ENCODE measurements at regions not wholly inside any gene's neighbourhood (a gene's known extent, or its start where the extent isn't known, plus 50 kb on each side); places are given as distances from the start of the nearest gene placed in this dataset.

GRCh38 chr2:184203661-184204060 is 394.7 kb upstream of the ZNF804A start:
- Histone ChIP-seq H4K20me1 (ENCODE audit: insufficient read depth) (no peaks in the 10 kb centered on the region), H3K27ac (ENCODE audit: low read depth in 2 of 2, low read length in 1 of 2) (no peak overlapping the region), H3K9ac (no peak overlapping the region), H3K27me3 (ENCODE audit: insufficient read depth) (no peaks in the 10 kb centered on the region), H3K4me2 (no peak overlapping the region), H3K9me2 (no peaks in the 10 kb centered on the region), H3F3A (replicated peaks; ENCODE audit: insufficient read depth) (no peaks in the 10 kb centered on the region), H2AFZ (ENCODE audit: low read depth) (no peak overlapping the region), H3K4me1 (ENCODE audit: control insufficient read depth in 1 of 2, insufficient read depth in 2 of 2, low read depth in 1 of 2, low read length in 1 of 2) (no peaks in the 10 kb centered on the region; a peak in 1 of 4 replicates), H3K9me3 (no peaks in the 10 kb centered on the region), H3K79me2 (ENCODE audit: insufficient read depth) (no peaks in the 10 kb centered on the region), H3K36me3 (replicated peaks in 1 of 2; ENCODE audit: control insufficient read depth in 1 of 2, insufficient read depth in 2 of 2, low read length in 1 of 2) (no peaks in the 10 kb centered on the region), H3K4me3 (ENCODE audit: low read depth in 2 of 2, low read length in 1 of 2) (no peak overlapping the region)
- DNase-seq, result no peak
- ChIA-PET CTCF (no interaction called here), POLR2A (no interaction called here)
- no peak for TF ChIP-seq FOXJ3 (CRISPR knock-in tag; IDR thresholded peaks at IDR 0.05)
- no peak for TF ChIP-seq MAX (IDR thresholded peaks at IDR 0.05; ENCODE audit: low read depth)
- no peak for TF ChIP-seq ZBTB33 (IDR thresholded peaks at IDR 0.05; ENCODE audit: borderline replicate concordance, low read depth)
- no peak for TF ChIP-seq GATA2 (CRISPR knock-in tag; IDR thresholded peaks at IDR 0.05)
- WGBS (ENCODE audit: low lambda C conversion rate), result 80% methylated on average over 1 of the region's 1 CpG

- no peak for DNase-seq
- no peaks in the 10 kb centered on the region for H4K20me1 ChIP-seq (ENCODE audit: insufficient read depth)
- 23% methylated on average over 2 of the region's 2 CpGs for WGBS (ENCODE audit: low lambda C conversion rate)
- no peak overlapping the region for H3K4me3 ChIP-seq (ENCODE audit: low read depth in 2 of 2, low read length in 1 of 2)
- TF ChIP-seq POLR2AphosphoS5 (IDR thresholded peaks at IDR 0.05; ENCODE audit: low read depth, low read length) (no peak), JUND (IDR thresholded peaks at IDR 0.05) (no peak), EZH2phosphoT487 (IDR thresholded peaks at IDR 0.05; ENCODE audit: borderline replicate concordance, low read depth) (no peak), GATA2 (CRISPR knock-in tag; IDR thresholded peaks at IDR 0.05) (no peak), TCF12 (IDR thresholded peaks at IDR 0.05) (no peak), FOSL2 (IDR thresholded peaks at IDR 0.05; ENCODE audit: borderline replicate concordance, low read depth) (no peak)
- POLR2A ChIA-PET, result no interaction called here
- CTCF ChIA-PET, result no interaction called here
- H3K27ac ChIP-seq (ENCODE audit: low read depth in 2 of 2, low read length in 1 of 2), result no peak overlapping the region
- H3K9ac ChIP-seq, result no peak overlapping the region
- H3K9me2 ChIP-seq, result no peaks in the 10 kb centered on the region
- H3K79me2 ChIP-seq (ENCODE audit: insufficient read depth), result no peaks in the 10 kb centered on the region
- H3K36me3 ChIP-seq (replicated peaks in 1 of 2; ENCODE audit: control insufficient read depth in 1 of 2, insufficient read depth in 2 of 2, low read length in 1 of 2), result no peaks in the 10 kb centered on the region
- H3K4me2 ChIP-seq, result no peak overlapping the region
- H3K4me1 ChIP-seq (ENCODE audit: control insufficient read depth in 1 of 2, insufficient read depth in 2 of 2, low read depth in 1 of 2, low read length in 1 of 2), result no peaks in the 10 kb centered on the region; a peak in 1 of 4 replicates
- no peaks in the 10 kb centered on the region for H3K9me3 ChIP-seq
- H2AFZ ChIP-seq (ENCODE audit: low read depth), result no peak overlapping the region
- H3K27me3 ChIP-seq (ENCODE audit: insufficient read depth), result no peaks in the 10 kb centered on the region
- H3F3A ChIP-seq (replicated peaks; ENCODE audit: insufficient read depth), result no peaks in the 10 kb centered on the region
Observed at GRCh38 chr2:184205048-184205596, 393.2 kb upstream of the ZNF804A start.

- ChIA-PET POLR2A (no interaction called here), CTCF (no interaction called here)
- H3K27me3 ChIP-seq (ENCODE audit: insufficient read depth), result no peaks in the 10 kb centered on the region
- no peaks in the 10 kb centered on the region for H4K20me1 ChIP-seq (ENCODE audit: insufficient read depth)
- no peaks in the 10 kb centered on the region for H3K79me2 ChIP-seq (ENCODE audit: insufficient read depth)
- no peak overlapping the region for H3K27ac ChIP-seq (ENCODE audit: low read depth in 2 of 2, low read length in 1 of 2)
- no peaks in the 10 kb centered on the region for H3K9me2 ChIP-seq
- no peak overlapping the region for H3K4me3 ChIP-seq (ENCODE audit: low read depth in 2 of 2, low read length in 1 of 2)
- H3K36me3 ChIP-seq (replicated peaks in 1 of 2; ENCODE audit: control insufficient read depth in 1 of 2, insufficient read depth in 2 of 2, low read length in 1 of 2), result no peaks in the 10 kb centered on the region
- 33% methylated on average over 2 of the region's 2 CpGs for WGBS (ENCODE audit: low lambda C conversion rate)
- TF ChIP-seq RAD21 (IDR thresholded peaks at IDR 0.05; ENCODE audit: low read length) (no peak), SIN3A (IDR thresholded peaks at IDR 0.05; ENCODE audit: borderline replicate concordance, low read depth, low read length) (no peak), TEAD4 (IDR thresholded peaks at IDR 0.05; ENCODE audit: borderline replicate concordance, insufficient read depth) (no peak), CTCF (IDR thresholded peaks at IDR 0.05) (no peak), RXRA (IDR thresholded peaks at IDR 0.05; ENCODE audit: borderline replicate concordance, low read depth) (no peak), FOXM1 (IDR thresholded peaks at IDR 0.05; ENCODE audit: low read depth) (no peak), NRF1 (IDR thresholded peaks at IDR 0.05; ENCODE audit: low read depth, low read length) (no peak), CHD2 (IDR thresholded peaks at IDR 0.05; ENCODE audit: low read length, partially characterized antibody) (no peak)
- DNase-seq, result no peak
- no peak overlapping the region for H3K9ac ChIP-seq
- H3F3A ChIP-seq (replicated peaks; ENCODE audit: insufficient read depth), result no peaks in the 10 kb centered on the region
- H3K4me1 ChIP-seq (ENCODE audit: control insufficient read depth in 1 of 2, insufficient read depth in 2 of 2, low read depth in 1 of 2, low read length in 1 of 2), result no peaks in the 10 kb centered on the region
- H3K9me3 ChIP-seq, result no peaks in the 10 kb centered on the region
- H3K4me2 ChIP-seq, result no peak overlapping the region
- H2AFZ ChIP-seq (ENCODE audit: low read depth), result no peak overlapping the region
Observed at GRCh38 chr2:184206045-184206444, 392.3 kb upstream of the ZNF804A start.

All from SK-N-SH (cell line).